ENCODE measurements at regions not wholly inside any gene's neighbourhood (a gene's known extent, or its start where the extent isn't known, plus 50 kb on each side); places are given as distances from the start of the nearest gene placed in this dataset.

- Histone ChIP-seq H3K27ac (ENCODE audit: low read depth, low read length) (no peak overlapping the region), H4K20me1 (ENCODE audit: insufficient read depth) (no peaks in the 10 kb centered on the region), H3K4me1 (ENCODE audit: control insufficient read depth in 1 of 2, insufficient read depth in 2 of 2, low read length in 2 of 2) (no peaks in the 10 kb centered on the region), H2AFZ (ENCODE audit: low read depth, low read length, poor library complexity, severe bottlenecking) (no peak overlapping the region), H3K9ac (ENCODE audit: low read length) (no peak overlapping the region), H3K4me2 (ENCODE audit: low read length) (no peak overlapping the region), H3K27me3 (ENCODE audit: insufficient read depth, low read length) (no peaks in the 10 kb centered on the region), H3K79me2 (ENCODE audit: insufficient read depth, low read length) (no peaks in the 10 kb centered on the region), H3K9me3 (ENCODE audit: control insufficient read depth in 1 of 2, insufficient read depth in 1 of 2, low read depth in 1 of 2, low read length in 2 of 2) (no peaks in the 10 kb centered on the region), H3K9me2 (ENCODE audit: insufficient read depth) (no peaks in the 10 kb centered on the region), H3K4me3 (replicated peaks in 1 of 2; ENCODE audit: low read depth in 1 of 2, low read length in 2 of 2) (no peak overlapping the region), H3K36me3 (ENCODE audit: control insufficient read depth in 1 of 2, insufficient read depth in 2 of 2, low read length in 2 of 2) (no peaks in the 10 kb centered on the region)
- no TSS peak for BruUV-seq (replicated peaks)
- no peak for TF ChIP-seq CBX3 (IDR thresholded peaks at IDR 0.05; ENCODE audit: low read depth)
- TF ChIP-seq TCF7L2 (IDR thresholded peaks at IDR 0.05; ENCODE audit: borderline replicate concordance, extremely low read depth, insufficient read depth, insufficient read length), result no peak
- TF ChIP-seq FOSL1 (IDR thresholded peaks at IDR 0.05; ENCODE audit: low read depth), result no peak
- TF ChIP-seq ELF1 (IDR thresholded peaks at IDR 0.05; ENCODE audit: borderline replicate concordance, low read depth), result no peak
- no peak for TF ChIP-seq ZNF274 (IDR thresholded peaks at IDR 0.05; ENCODE audit: low read depth, low read length)
- TF ChIP-seq EZH2 (IDR thresholded peaks at IDR 0.05), result no peak
- TF ChIP-seq SP1 (IDR thresholded peaks at IDR 0.05; ENCODE audit: low read depth), result no peak
- no peak for TF ChIP-seq ATF3 (IDR thresholded peaks at IDR 0.05)
- no peak for TF ChIP-seq POLR2AphosphoS5 (IDR thresholded peaks at IDR 0.05; ENCODE audit: low read depth, low read length)
- no peak for TF ChIP-seq ZFX (IDR thresholded peaks at IDR 0.05)
- no peak for TF ChIP-seq ZBTB33 (IDR thresholded peaks at IDR 0.05; ENCODE audit: extremely low read depth, insufficient replicate concordance, low read length)
- DNase-seq (ENCODE audit: low read depth, low spot score) (no peak), ATAC-seq (no peak)
- ChIA-PET RAD21 (ENCODE audit: low non-redundant PET in 1 of 2, low total read pairs in 2 of 2, uncharacterized antibody in 2 of 2, unreplicated experiment in 2 of 2) (no interaction called here), POLR2A (no interaction called here), CTCF (no interaction called here)
- intact Hi-C loops (cut with micrococcal nuclease), result no loop called here
These were observed 1566.6 kb upstream of the SLC39A10 start for GRCh38 chr2:194090251-194090905.

Data from HCT116 (cell line).